ENCODE measurements at regions not wholly inside any gene's neighbourhood (a gene's known extent, or its start where the extent isn't known, plus 50 kb on each side); places are given as distances from the start of the nearest gene placed in this dataset.
"Not testable (repeated sequence)": the region's sequence is repeated elsewhere in the genome, so short reads cannot be mapped to it uniquely, and the experiment has no call there.

DNA sequence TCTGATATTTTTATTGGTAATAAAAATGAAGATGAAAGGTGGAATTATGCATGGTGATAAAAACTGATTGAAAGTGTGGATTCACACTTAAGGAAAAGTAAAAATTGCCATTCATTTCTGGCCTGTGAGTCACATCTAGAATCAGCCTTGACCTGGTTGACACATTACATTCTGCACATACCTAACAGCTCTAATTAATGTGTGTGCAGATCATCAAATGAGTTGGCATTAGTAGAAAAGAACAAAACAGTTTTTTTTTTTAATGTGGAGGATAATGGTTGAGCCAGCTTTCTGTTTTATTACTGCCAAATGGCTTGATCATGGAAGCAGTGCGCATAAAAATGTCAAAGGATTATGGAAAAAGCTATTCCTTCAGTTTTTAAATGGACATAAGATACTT, 142.6 kb upstream of the TMEM196 start:
- no peak overlapping the region for H3K27ac ChIP-seq (ENCODE audit: insufficient read depth in 1 of 2, low read depth in 1 of 2, low read length in 2 of 2, poor library complexity in 1 of 2, severe bottlenecking in 2 of 2)
- no peaks in the 10 kb centered on the region for H3K4me1 ChIP-seq (ENCODE audit: control extremely low read depth in 1 of 4, control insufficient read depth in 4 of 4, insufficient read depth in 4 of 4, low read length in 3 of 4)
- no peaks in the 10 kb centered on the region for H3K9me3 ChIP-seq (ENCODE audit: control extremely low read depth in 1 of 5, control insufficient read depth in 4 of 5, insufficient read depth in 2 of 5, low read depth in 1 of 5, low read length in 4 of 5)
- no peaks in the 10 kb centered on the region for H3K36me3 ChIP-seq (ENCODE audit: control insufficient read depth in 4 of 4, insufficient read depth in 4 of 4, low read length in 3 of 4)
- ChIA-PET CTCF (no interaction called here), POLR2A (interaction anchor here (0.6 kb wide), 1 partner anchor 748 kb away, joined by 3 read pairs; no protein-coding TSS in a partner anchor)
- WGBS (ENCODE audit: insufficient coverage) = no CpG with 5 or more reads among the region's 1 CpG
- H3K27me3 ChIP-seq (replicated peaks in 2 of 5; ENCODE audit: control insufficient read depth in 4 of 5, insufficient read depth in 5 of 5, low read length in 4 of 5) = no peaks in the 10 kb centered on the region
- no peak for DNase-seq
- no peak overlapping the region for H3K4me3 ChIP-seq (ENCODE audit: control insufficient read depth in 1 of 7, extremely low read depth in 1 of 7, insufficient read depth in 4 of 7, low read depth in 2 of 7, low read length in 6 of 7)

DNA sequence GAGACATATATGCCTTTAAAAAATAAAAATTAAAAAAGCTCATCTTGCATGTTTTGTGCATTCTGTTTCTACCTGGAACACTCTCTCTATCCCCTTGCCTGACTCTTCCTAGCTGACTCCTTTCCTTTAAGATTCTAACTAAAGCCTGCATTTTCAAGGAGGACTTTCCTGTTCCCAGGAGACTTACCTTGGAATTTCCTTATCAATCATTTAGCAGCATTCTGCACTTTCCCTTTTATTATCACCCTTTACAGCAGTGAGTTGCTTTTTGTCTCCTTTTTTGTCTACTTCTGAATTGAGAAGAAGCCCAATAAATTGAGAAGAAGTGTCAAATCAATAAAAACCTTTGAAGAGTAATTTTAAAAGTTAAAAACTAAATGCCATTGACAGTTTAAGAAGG, 142.2 kb upstream of the TMEM196 start:
- H3K27me3 ChIP-seq (replicated peaks in 2 of 5; ENCODE audit: control insufficient read depth in 4 of 5, insufficient read depth in 5 of 5, low read length in 4 of 5) = no peaks in the 10 kb centered on the region
- H3K4me3 ChIP-seq (ENCODE audit: control insufficient read depth in 1 of 7, extremely low read depth in 1 of 7, insufficient read depth in 4 of 7, low read depth in 2 of 7, low read length in 6 of 7) = no peak overlapping the region
- CTCF ChIA-PET = no interaction called here
- DNase-seq = no peak
- POLR2A ChIA-PET = no interaction called here
- no peak overlapping the region for H3K27ac ChIP-seq (ENCODE audit: insufficient read depth in 1 of 2, low read depth in 1 of 2, low read length in 2 of 2, poor library complexity in 1 of 2, severe bottlenecking in 2 of 2)
- no peaks in the 10 kb centered on the region for H3K36me3 ChIP-seq (ENCODE audit: control insufficient read depth in 4 of 4, insufficient read depth in 4 of 4, low read length in 3 of 4)
- H3K4me1 ChIP-seq (ENCODE audit: control extremely low read depth in 1 of 4, control insufficient read depth in 4 of 4, insufficient read depth in 4 of 4, low read length in 3 of 4) = no peaks in the 10 kb centered on the region
- H3K9me3 ChIP-seq (ENCODE audit: control extremely low read depth in 1 of 5, control insufficient read depth in 4 of 5, insufficient read depth in 2 of 5, low read depth in 1 of 5, low read length in 4 of 5) = no peaks in the 10 kb centered on the region

GRCh38 chr7:19914866-19915265, 141.4 kb upstream of the TMEM196 start:
- no CpG with 5 or more reads among the region's 1 CpG for WGBS (ENCODE audit: insufficient coverage)
- ChIA-PET CTCF (no interaction called here), POLR2A (no interaction called here)
- Histone ChIP-seq H3K4me3 (ENCODE audit: control insufficient read depth in 1 of 7, extremely low read depth in 1 of 7, insufficient read depth in 4 of 7, low read depth in 2 of 7, low read length in 6 of 7) (no peak overlapping the region), H3K36me3 (ENCODE audit: control insufficient read depth in 4 of 4, insufficient read depth in 4 of 4, low read length in 3 of 4) (no peaks in the 10 kb centered on the region), H3K4me1 (ENCODE audit: control extremely low read depth in 1 of 4, control insufficient read depth in 4 of 4, insufficient read depth in 4 of 4, low read length in 3 of 4) (no peaks in the 10 kb centered on the region), H3K9me3 (ENCODE audit: control extremely low read depth in 1 of 5, control insufficient read depth in 4 of 5, insufficient read depth in 2 of 5, low read depth in 1 of 5, low read length in 4 of 5) (no peaks in the 10 kb centered on the region), H3K27ac (ENCODE audit: insufficient read depth in 1 of 2, low read depth in 1 of 2, low read length in 2 of 2, poor library complexity in 1 of 2, severe bottlenecking in 2 of 2) (no peak overlapping the region), H3K27me3 (replicated peaks in 2 of 5; ENCODE audit: control insufficient read depth in 4 of 5, insufficient read depth in 5 of 5, low read length in 4 of 5) (no peaks in the 10 kb centered on the region)
- no peak for DNase-seq

- Histone ChIP-seq H3K27ac (ENCODE audit: insufficient read depth in 1 of 2, low read depth in 1 of 2, low read length in 2 of 2, poor library complexity in 1 of 2, severe bottlenecking in 2 of 2) (no peak overlapping the region), H3K4me1 (ENCODE audit: control extremely low read depth in 1 of 4, control insufficient read depth in 4 of 4, insufficient read depth in 4 of 4, low read length in 3 of 4) (no peaks in the 10 kb centered on the region), H3K9me3 (ENCODE audit: control extremely low read depth in 1 of 5, control insufficient read depth in 4 of 5, insufficient read depth in 2 of 5, low read depth in 1 of 5, low read length in 4 of 5) (peaks cover 0 to 3% (median 2%) of the 10 kb centered on the region in 5 experiments), H3K4me3 (ENCODE audit: control insufficient read depth in 1 of 7, extremely low read depth in 1 of 7, insufficient read depth in 4 of 7, low read depth in 2 of 7, low read length in 6 of 7) (no peak overlapping the region), H3K36me3 (ENCODE audit: control insufficient read depth in 4 of 4, insufficient read depth in 4 of 4, low read length in 3 of 4) (no peaks in the 10 kb centered on the region), H3K27me3 (replicated peaks in 2 of 5; ENCODE audit: control insufficient read depth in 4 of 5, insufficient read depth in 5 of 5, low read length in 4 of 5) (no peaks in the 10 kb centered on the region)
- POLR2A ChIA-PET = no interaction called here
- DNase-seq = no peak
- CTCF ChIA-PET = no interaction called here
Measured at GRCh38 chr7:19900118-19900517, 126.7 kb upstream of the TMEM196 start.

DNA sequence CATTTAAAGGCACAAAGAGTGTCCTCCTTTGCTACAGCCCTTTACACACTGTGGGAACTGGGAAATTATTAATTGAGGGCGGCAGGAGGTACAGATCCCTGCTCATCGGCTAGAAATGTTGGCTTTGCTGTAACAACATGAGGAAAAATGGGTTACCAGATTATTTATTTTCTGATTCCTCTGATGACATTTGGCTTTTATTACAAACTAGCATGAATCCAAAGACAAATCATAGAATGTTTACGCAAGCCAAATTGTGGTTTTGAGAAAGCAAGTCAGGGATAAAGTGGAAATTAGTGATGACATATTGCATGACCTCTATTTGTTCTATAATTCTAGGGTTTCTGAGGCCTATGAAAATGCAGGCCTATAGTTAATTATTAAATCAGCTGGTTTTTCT, 126.1 kb upstream of the TMEM196 start:
- H3K9me3 ChIP-seq (ENCODE audit: control extremely low read depth in 1 of 5, control insufficient read depth in 4 of 5, insufficient read depth in 2 of 5, low read depth in 1 of 5, low read length in 4 of 5) = peaks cover 0 to 3% (median 2%) of the 10 kb centered on the region in 5 experiments
- WGBS (ENCODE audit: insufficient coverage) = no CpG with 5 or more reads among the region's 3 CpGs
- CTCF ChIA-PET = no interaction called here

GRCh38 chr7:19882893-19883292, 109.5 kb upstream of the TMEM196 start:
- H3K9me3 ChIP-seq (ENCODE audit: control extremely low read depth in 1 of 5, control insufficient read depth in 4 of 5, insufficient read depth in 2 of 5, low read depth in 1 of 5, low read length in 4 of 5); POLR2A ChIA-PET; CTCF ChIA-PET; DNase-seq; H3K27me3 ChIP-seq (replicated peaks in 2 of 5; ENCODE audit: control insufficient read depth in 4 of 5, insufficient read depth in 5 of 5, low read length in 4 of 5); H3K27ac ChIP-seq (ENCODE audit: insufficient read depth in 1 of 2, low read depth in 1 of 2, low read length in 2 of 2, poor library complexity in 1 of 2, severe bottlenecking in 2 of 2); H3K36me3 ChIP-seq (ENCODE audit: control insufficient read depth in 4 of 4, insufficient read depth in 4 of 4, low read length in 3 of 4); H3K4me1 ChIP-seq (ENCODE audit: control extremely low read depth in 1 of 4, control insufficient read depth in 4 of 4, insufficient read depth in 4 of 4, low read length in 3 of 4); H3K4me3 ChIP-seq (ENCODE audit: control insufficient read depth in 1 of 7, extremely low read depth in 1 of 7, insufficient read depth in 4 of 7, low read depth in 2 of 7, low read length in 6 of 7): not testable (repeated sequence)
- WGBS (ENCODE audit: insufficient coverage) = 100% methylated on average over 7 of the region's 11 CpGs

More for the DNA sequence above, 126.1 kb upstream of the TMEM196 start:
- H3K27me3 ChIP-seq (replicated peaks in 2 of 5; ENCODE audit: control insufficient read depth in 4 of 5, insufficient read depth in 5 of 5, low read length in 4 of 5) = no peaks in the 10 kb centered on the region
- no peak overlapping the region for H3K27ac ChIP-seq (ENCODE audit: insufficient read depth in 1 of 2, low read depth in 1 of 2, low read length in 2 of 2, poor library complexity in 1 of 2, severe bottlenecking in 2 of 2)
- POLR2A ChIA-PET = no interaction called here
- no peaks in the 10 kb centered on the region for H3K4me1 ChIP-seq (ENCODE audit: control extremely low read depth in 1 of 4, control insufficient read depth in 4 of 4, insufficient read depth in 4 of 4, low read length in 3 of 4)
- DNase-seq = no peak
- H3K36me3 ChIP-seq (ENCODE audit: control insufficient read depth in 4 of 4, insufficient read depth in 4 of 4, low read length in 3 of 4) = no peaks in the 10 kb centered on the region
- no peak overlapping the region for H3K4me3 ChIP-seq (ENCODE audit: control insufficient read depth in 1 of 7, extremely low read depth in 1 of 7, insufficient read depth in 4 of 7, low read depth in 2 of 7, low read length in 6 of 7)

DNA sequence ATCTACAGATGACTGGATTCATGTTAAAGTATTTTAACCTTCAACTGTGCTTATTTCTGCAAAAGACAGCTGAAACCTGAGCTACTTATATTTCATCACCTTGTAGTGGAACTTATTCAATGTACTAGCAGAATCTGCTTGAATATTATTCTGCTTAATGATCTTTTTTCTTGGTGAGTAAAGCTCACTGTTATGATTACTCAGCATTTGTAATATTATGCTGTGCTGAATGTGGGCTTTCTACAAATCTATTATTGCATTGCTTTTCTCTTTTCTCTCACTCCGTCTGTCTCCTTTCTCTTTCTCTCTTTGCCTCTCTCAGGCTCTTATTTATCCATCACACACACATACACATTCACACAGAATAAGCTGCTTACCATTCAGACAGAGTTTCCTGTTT, 98.7 kb upstream of the TMEM196 start:
- WGBS (ENCODE audit: insufficient coverage) = 100% methylated on average over 1 of the region's 1 CpG
- ChIA-PET CTCF (no interaction called here), POLR2A (no interaction called here)
- Histone ChIP-seq H3K4me3 (ENCODE audit: control insufficient read depth in 1 of 7, extremely low read depth in 1 of 7, insufficient read depth in 4 of 7, low read depth in 2 of 7, low read length in 6 of 7) (no peak overlapping the region), H3K9me3 (ENCODE audit: control extremely low read depth in 1 of 5, control insufficient read depth in 4 of 5, insufficient read depth in 2 of 5, low read depth in 1 of 5, low read length in 4 of 5) (no peaks in the 10 kb centered on the region), H3K27ac (ENCODE audit: insufficient read depth in 1 of 2, low read depth in 1 of 2, low read length in 2 of 2, poor library complexity in 1 of 2, severe bottlenecking in 2 of 2) (no peak overlapping the region), H3K27me3 (replicated peaks in 2 of 5; ENCODE audit: control insufficient read depth in 4 of 5, insufficient read depth in 5 of 5, low read length in 4 of 5) (no peaks in the 10 kb centered on the region), H3K36me3 (ENCODE audit: control insufficient read depth in 4 of 4, insufficient read depth in 4 of 4, low read length in 3 of 4) (no peaks in the 10 kb centered on the region), H3K4me1 (ENCODE audit: control extremely low read depth in 1 of 4, control insufficient read depth in 4 of 4, insufficient read depth in 4 of 4, low read length in 3 of 4) (no peaks in the 10 kb centered on the region)
- no peak for DNase-seq

DNA sequence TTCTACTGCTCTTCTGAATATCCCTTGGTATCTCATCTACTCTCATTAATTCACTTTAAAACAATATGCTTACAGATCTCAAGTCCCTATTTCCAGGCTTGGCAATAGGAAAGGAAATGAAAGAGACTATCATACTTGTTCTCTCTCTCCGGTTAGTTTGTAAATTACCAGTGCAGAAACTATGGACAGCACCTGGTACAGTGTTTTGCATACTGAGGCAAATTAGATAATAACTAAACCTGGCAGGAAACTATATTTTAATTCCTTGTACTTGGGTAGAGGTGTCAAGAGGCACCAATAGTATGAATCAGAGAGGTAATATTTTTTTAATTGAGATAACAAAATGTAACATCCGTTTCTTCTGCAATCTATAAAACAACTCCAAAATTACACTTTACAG, 97.7 kb upstream of the TMEM196 start:
- H3K4me3 ChIP-seq (ENCODE audit: control insufficient read depth in 1 of 7, extremely low read depth in 1 of 7, insufficient read depth in 4 of 7, low read depth in 2 of 7, low read length in 6 of 7) = no peak overlapping the region
- H3K27me3 ChIP-seq (replicated peaks in 2 of 5; ENCODE audit: control insufficient read depth in 4 of 5, insufficient read depth in 5 of 5, low read length in 4 of 5) = no peaks in the 10 kb centered on the region
- no peaks in the 10 kb centered on the region for H3K9me3 ChIP-seq (ENCODE audit: control extremely low read depth in 1 of 5, control insufficient read depth in 4 of 5, insufficient read depth in 2 of 5, low read depth in 1 of 5, low read length in 4 of 5)
- no peak for DNase-seq
- 100% methylated on average over 1 of the region's 2 CpGs for WGBS (ENCODE audit: insufficient coverage)
- no peaks in the 10 kb centered on the region for H3K4me1 ChIP-seq (ENCODE audit: control extremely low read depth in 1 of 4, control insufficient read depth in 4 of 4, insufficient read depth in 4 of 4, low read length in 3 of 4)
- H3K27ac ChIP-seq (ENCODE audit: insufficient read depth in 1 of 2, low read depth in 1 of 2, low read length in 2 of 2, poor library complexity in 1 of 2, severe bottlenecking in 2 of 2) = no peak overlapping the region
- POLR2A ChIA-PET = interaction anchor here (0.6 kb wide), 1 partner anchor 453 kb away, joined by 5 read pairs; no protein-coding TSS in a partner anchor
- CTCF ChIA-PET = no interaction called here
- no peaks in the 10 kb centered on the region for H3K36me3 ChIP-seq (ENCODE audit: control insufficient read depth in 4 of 4, insufficient read depth in 4 of 4, low read length in 3 of 4)

All from common myeloid progenitor, CD34-positive (primary cell).